ENCODE measurements at regions not wholly inside any gene's neighbourhood (a gene's known extent, or its start where the extent isn't known, plus 50 kb on each side); places are given as distances from the start of the nearest gene placed in this dataset.
"Not testable (repeated sequence)": the region's sequence is repeated elsewhere in the genome, so short reads cannot be mapped to it uniquely, and the experiment has no call there.

- DNase-seq (ENCODE audit: extremely low spot score): no peak
- Histone ChIP-seq H3K27me3 (no peaks in the 10 kb centered on the region), H3K4me3 (no peak overlapping the region), H3K36me3 (no peaks in the 10 kb centered on the region), H3K27ac (replicated peaks in 1 of 4) (no peak overlapping the region), H3K4me1 (no peaks in the 10 kb centered on the region), H3K9me3 (no peaks in the 10 kb centered on the region)
- intact Hi-C loops (cut with DNase I): no loop called here
- TF ChIP-seq CTCF (IDR thresholded peaks at IDR 0.05) (no peak), POLR2A (IDR thresholded peaks at IDR 0.05; ENCODE audit: low read depth) (no peak), EP300 (IDR thresholded peaks at IDR 0.05) (no peak), POLR2AphosphoS5 (IDR thresholded peaks at IDR 0.05) (no peak)
- 65% methylated on average over 1 of the region's 1 CpG for WGBS
Measured at GRCh38 chr4:31787701-31788100, 1067.5 kb downstream of the PCDH7 start.

GRCh38 chr4:31788676-31789075, 1068.5 kb downstream of the PCDH7 start:
- no peaks in the 10 kb centered on the region for H3K27me3 ChIP-seq
- no peaks in the 10 kb centered on the region for H3K9me3 ChIP-seq
- intact Hi-C loops (cut with DNase I): no loop called here
- no peak overlapping the region for H3K27ac ChIP-seq (replicated peaks in 1 of 4)
- H3K4me3 ChIP-seq: no peak overlapping the region
- no peaks in the 10 kb centered on the region for H3K4me1 ChIP-seq
- TF ChIP-seq POLR2AphosphoS5 (IDR thresholded peaks at IDR 0.05) (no peak), POLR2A (IDR thresholded peaks at IDR 0.05; ENCODE audit: low read depth) (no peak), EP300 (IDR thresholded peaks at IDR 0.05) (no peak), CTCF (IDR thresholded peaks at IDR 0.05) (no peak)
- H3K36me3 ChIP-seq: no peaks in the 10 kb centered on the region
- 76% methylated on average over 2 of the region's 2 CpGs for WGBS
- no peak for DNase-seq (ENCODE audit: extremely low spot score)

- no peak for DNase-seq (ENCODE audit: extremely low spot score)
- TF ChIP-seq POLR2AphosphoS5 (IDR thresholded peaks at IDR 0.05) (no peak), EP300 (IDR thresholded peaks at IDR 0.05) (no peak), CTCF (IDR thresholded peaks at IDR 0.05) (no peak), POLR2A (IDR thresholded peaks at IDR 0.05; ENCODE audit: low read depth) (no peak)
- Histone ChIP-seq H3K9me3 (no peaks in the 10 kb centered on the region), H3K36me3 (no peaks in the 10 kb centered on the region), H3K4me3 (no peak overlapping the region), H3K4me1 (no peaks in the 10 kb centered on the region), H3K27ac (replicated peaks in 1 of 4) (no peak overlapping the region), H3K27me3 (no peaks in the 10 kb centered on the region)
- 81% methylated on average over 1 of the region's 1 CpG for WGBS
- intact Hi-C loops (cut with DNase I): no loop called here
Measured at GRCh38 chr4:31791666-31792065, 1071.5 kb downstream of the PCDH7 start.

GRCh38 chr4:31793907-31794306, 1073.7 kb downstream of the PCDH7 start:
- H3K4me3 ChIP-seq: no peak overlapping the region
- H3K27me3 ChIP-seq: no peaks in the 10 kb centered on the region
- no peaks in the 10 kb centered on the region for H3K9me3 ChIP-seq
- 63% methylated on average over 4 of the region's 4 CpGs for WGBS
- intact Hi-C loops (cut with DNase I): no loop called here
- TF ChIP-seq POLR2A (IDR thresholded peaks at IDR 0.05; ENCODE audit: low read depth) (no peak), CTCF (IDR thresholded peaks at IDR 0.05) (no peak), EP300 (IDR thresholded peaks at IDR 0.05) (no peak), POLR2AphosphoS5 (IDR thresholded peaks at IDR 0.05) (no peak)
- DNase-seq (ENCODE audit: extremely low spot score): no peak
- H3K4me1 ChIP-seq: no peaks in the 10 kb centered on the region
- no peaks in the 10 kb centered on the region for H3K36me3 ChIP-seq
- H3K27ac ChIP-seq (replicated peaks in 1 of 4): no peak overlapping the region

GRCh38 chr4:31797052-31797451, 1076.9 kb downstream of the PCDH7 start:
- H3K36me3 ChIP-seq; H3K4me1 ChIP-seq; H3K4me3 ChIP-seq; intact Hi-C loops (cut with DNase I); H3K9me3 ChIP-seq; H3K27me3 ChIP-seq; H3K27ac ChIP-seq (replicated peaks in 1 of 4); DNase-seq (ENCODE audit: extremely low spot score): not testable (repeated sequence)
- WGBS: 100% methylated on average over 1 of the region's 1 CpG
